ENCODE measurements at regions not wholly inside any gene's neighbourhood (a gene's known extent, or its start where the extent isn't known, plus 50 kb on each side); places are given as distances from the start of the nearest gene placed in this dataset.

DNA sequence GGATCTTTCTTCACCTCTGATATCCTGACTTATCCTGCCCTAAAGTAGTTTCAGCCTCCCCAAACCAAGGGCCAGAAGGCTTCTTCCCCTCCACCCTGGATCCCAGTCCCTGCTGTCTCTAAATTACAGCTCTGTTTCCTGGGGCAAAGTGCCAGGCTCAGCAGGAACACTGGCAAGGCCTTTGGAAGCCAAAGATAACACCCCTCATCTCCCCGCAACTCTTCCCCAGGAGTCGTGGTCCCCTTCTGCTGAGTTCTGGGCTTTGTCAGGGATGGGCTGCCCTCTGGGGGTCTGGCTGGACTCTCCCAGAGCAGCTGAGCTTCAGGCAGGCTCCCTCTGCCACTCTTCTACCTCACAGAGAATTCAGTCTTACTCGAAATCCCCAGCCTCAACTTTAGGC, 53.8 kb upstream of the AMPD3 start:
- TF ChIP-seq, protein P1, sequence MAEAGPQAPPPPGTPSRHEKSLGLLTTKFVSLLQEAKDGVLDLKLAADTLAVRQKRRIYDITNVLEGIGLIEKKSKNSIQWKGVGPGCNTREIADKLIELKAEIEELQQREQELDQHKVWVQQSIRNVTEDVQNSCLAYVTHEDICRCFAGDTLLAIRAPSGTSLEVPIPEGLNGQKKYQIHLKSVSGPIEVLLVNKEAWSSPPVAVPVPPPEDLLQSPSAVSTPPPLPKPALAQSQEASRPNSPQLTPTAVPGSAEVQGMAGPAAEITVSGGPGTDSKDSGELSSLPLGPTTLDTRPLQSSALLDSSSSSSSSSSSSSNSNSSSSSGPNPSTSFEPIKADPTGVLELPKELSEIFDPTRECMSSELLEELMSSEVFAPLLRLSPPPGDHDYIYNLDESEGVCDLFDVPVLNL (CRISPR knock-in tag; IDR thresholded peaks at IDR 0.05; ENCODE audit: borderline replicate concordance, low read depth) = no peak
- TF ChIP-seq SP1 (CRISPR knock-in tag; conservative IDR thresholded peaks at IDR 0.05) = no peak
